ENCODE measurements at regions not wholly inside any gene's neighbourhood (a gene's known extent, or its start where the extent isn't known, plus 50 kb on each side); places are given as distances from the start of the nearest gene placed in this dataset.

DNA sequence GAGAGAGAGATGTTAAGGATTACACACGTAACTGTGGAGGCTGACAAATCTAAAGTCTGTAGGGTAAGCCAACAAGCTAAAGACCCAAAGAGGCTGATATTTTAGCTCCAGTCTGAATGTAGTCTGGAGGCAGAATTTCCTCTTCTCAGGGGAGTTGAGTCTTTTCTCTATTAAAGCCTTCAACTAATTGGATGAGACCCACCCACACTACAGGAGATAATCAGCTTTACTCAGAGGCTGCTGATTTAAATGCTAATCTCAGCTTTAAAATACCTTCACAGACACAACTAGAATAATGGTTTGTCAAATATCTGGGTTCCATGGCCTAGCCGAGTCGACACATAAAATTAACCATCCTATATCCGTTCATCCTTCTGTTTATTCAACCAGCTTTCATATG lies 204.3 kb upstream of the PSMD7 start:
- Mint-ChIP-seq H3K36me3 (no peaks in the 10 kb centered on the region), H3K4me3 (no peak overlapping the region), H3K27me3 (no peaks in the 10 kb centered on the region), H3K27ac (no peak overlapping the region), H3K9me3 (peaks cover 4% of the 10 kb centered on the region), H3K4me1 (no peaks in the 10 kb centered on the region)
- ATAC-seq: no peak

DNA sequence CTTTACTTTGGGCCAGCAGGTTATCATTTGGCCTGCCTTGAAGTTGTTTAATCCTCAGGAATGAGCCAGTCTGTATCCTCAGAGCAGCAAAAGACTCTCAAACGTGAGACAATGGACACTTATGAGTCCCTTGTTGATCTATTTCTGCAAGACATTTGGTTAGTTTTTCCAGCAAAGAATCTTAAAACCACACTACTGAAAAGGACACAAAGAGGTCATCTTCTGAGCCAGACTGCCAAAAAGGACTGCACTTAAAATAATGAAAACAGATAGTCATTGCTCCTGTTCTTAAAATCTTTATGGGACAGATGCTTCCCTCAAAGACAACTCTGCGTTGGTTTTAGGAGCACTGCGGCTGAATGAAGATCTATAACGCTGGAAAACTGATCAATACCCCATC lies 205.7 kb upstream of the PSMD7 start:
- no peak overlapping the region for H3K27ac Mint-ChIP-seq
- no peak for ATAC-seq
- H3K4me3 Mint-ChIP-seq: no peak overlapping the region
- no peaks in the 10 kb centered on the region for H3K36me3 Mint-ChIP-seq
- no peaks in the 10 kb centered on the region for H3K27me3 Mint-ChIP-seq
- H3K9me3 Mint-ChIP-seq: peaks cover 4% of the 10 kb centered on the region
- H3K4me1 Mint-ChIP-seq: no peaks in the 10 kb centered on the region

DNA sequence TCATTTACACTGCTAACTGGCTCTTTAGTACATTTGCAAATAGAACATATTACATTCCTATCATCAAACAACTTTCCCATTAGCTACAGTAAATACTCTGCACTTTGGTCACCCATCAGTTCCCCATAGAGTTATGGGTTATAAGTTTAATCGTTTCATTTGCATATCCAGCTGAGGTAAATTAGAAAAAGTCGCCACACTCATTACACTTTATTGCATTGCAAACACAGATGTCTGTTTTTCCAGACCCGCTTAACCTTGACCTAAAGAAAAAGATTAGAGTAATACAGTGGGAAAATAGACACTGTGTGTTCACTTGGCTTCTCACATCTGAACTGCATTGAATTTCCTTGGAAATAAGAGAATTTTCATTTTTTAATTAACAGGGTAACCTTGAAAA lies 213.1 kb upstream of the PSMD7 start:
- Mint-ChIP-seq H3K36me3 (no peaks in the 10 kb centered on the region), H3K27ac (no peak overlapping the region), H3K9me3 (no peaks in the 10 kb centered on the region), H3K4me3 (no peak overlapping the region), H3K4me1 (no peaks in the 10 kb centered on the region), H3K27me3 (no peaks in the 10 kb centered on the region)
- no peak for ATAC-seq

DNA sequence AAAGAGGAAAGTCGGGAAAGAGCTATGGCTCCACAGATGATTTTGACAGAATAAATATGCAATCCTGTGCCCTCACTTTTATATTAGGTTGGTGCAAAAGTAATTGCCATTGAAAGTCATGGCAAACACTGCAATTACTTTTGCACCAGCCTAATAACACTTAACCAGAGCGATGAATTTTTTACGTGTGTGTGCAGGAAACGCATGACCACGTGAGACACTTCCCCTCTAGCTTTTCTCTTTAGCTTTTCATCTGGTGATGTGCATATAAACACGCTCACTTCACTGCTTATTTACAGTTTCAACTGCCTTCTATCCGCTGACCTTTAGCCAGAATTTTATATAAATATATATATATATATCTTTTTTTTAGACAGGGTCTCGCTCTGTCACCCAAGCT lies 216.3 kb upstream of the PSMD7 start:
- H3K27me3 Mint-ChIP-seq: no peaks in the 10 kb centered on the region
- no peaks in the 10 kb centered on the region for H3K4me1 Mint-ChIP-seq
- no peak for ATAC-seq
- peaks cover 4% of the 10 kb centered on the region for H3K9me3 Mint-ChIP-seq
- H3K36me3 Mint-ChIP-seq: no peaks in the 10 kb centered on the region
- H3K4me3 Mint-ChIP-seq: no peak overlapping the region
- no peak overlapping the region for H3K27ac Mint-ChIP-seq

DNA sequence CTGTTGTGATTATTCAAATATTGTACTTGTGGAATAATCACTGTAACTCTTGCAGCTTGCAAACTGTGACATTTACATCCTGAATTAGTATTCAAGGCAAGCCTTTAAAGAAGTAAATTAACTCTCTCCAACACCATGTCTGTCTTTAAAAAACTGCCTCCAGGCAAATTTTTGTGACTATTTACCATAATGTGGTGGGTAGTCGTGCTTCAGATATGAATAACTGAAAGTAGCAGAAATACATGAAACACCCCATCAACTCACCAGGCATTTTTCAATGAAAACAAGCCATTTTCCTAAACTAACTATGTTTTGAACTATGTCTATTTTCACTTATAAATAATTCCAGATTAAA lies 217.4 kb upstream of the PSMD7 start:
- no peaks in the 10 kb centered on the region for H3K4me1 Mint-ChIP-seq
- H3K36me3 Mint-ChIP-seq: no peaks in the 10 kb centered on the region
- peaks cover 7% of the 10 kb centered on the region for H3K9me3 Mint-ChIP-seq
- H3K27me3 Mint-ChIP-seq: no peaks in the 10 kb centered on the region
- no peak for ATAC-seq
- no peak overlapping the region for H3K4me3 Mint-ChIP-seq
- no peak overlapping the region for H3K27ac Mint-ChIP-seq

DNA sequence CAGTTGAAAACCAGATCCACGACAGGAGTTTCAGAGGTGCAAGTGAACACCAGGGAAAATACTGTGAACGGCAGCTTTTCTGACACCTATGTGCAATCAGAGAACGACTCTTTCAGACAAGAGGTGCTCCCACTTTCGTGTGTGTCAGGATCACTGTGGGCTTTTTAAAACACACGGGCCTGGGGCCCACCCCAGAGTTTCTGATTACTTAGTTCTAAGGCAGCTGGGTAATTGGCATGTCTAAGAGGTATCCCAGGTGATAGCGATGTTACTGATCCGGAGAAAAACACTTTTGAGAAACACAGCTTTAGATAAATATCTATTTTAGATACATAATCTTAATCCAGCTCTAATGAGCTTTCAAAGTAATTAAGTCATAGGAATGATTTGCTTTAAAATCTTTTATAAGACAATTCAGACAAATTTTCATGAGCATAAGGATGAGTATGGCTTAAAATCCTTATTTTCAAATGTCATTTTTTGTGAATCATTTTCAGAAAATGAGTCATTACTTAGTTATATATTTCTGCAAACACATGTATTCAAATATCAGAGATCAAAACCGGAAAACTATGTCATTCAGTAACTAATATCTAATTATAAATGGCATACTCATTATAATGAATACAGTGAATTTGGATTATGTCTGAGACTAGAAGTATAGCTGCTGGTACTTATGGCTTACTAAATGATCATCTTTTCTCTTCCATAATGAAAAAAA lies 217.9 kb upstream of the PSMD7 start:
- peaks cover 7% of the 10 kb centered on the region for H3K9me3 Mint-ChIP-seq
- H3K27ac Mint-ChIP-seq: no peak overlapping the region
- H3K27me3 Mint-ChIP-seq: no peaks in the 10 kb centered on the region
- no peaks in the 10 kb centered on the region for H3K4me1 Mint-ChIP-seq
- no peaks in the 10 kb centered on the region for H3K36me3 Mint-ChIP-seq
- no peak for ATAC-seq
- no peak overlapping the region for H3K4me3 Mint-ChIP-seq

DNA sequence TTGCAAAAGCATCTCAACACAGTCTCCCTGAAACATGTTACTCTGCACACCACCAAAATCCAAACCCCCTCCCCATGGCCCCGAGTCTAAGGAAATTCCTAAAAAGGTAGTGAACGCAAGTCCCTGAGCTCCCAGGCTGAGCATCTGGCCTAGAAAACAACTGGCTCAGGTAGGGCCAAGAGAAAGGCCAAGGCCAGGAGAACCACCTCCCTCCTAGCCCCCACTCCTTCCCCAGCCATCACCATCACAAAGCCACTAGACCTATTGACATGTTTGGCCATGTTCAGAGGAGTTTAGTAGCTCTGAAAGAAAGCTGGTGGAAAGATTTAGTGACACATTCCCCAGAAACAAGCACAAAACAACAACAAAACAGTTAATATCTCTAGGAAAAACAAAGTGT lies 220.0 kb upstream of the PSMD7 start:
- Mint-ChIP-seq H3K4me3 (no peak overlapping the region), H3K36me3 (no peaks in the 10 kb centered on the region), H3K27me3 (no peaks in the 10 kb centered on the region), H3K9me3 (peaks cover 7% of the 10 kb centered on the region), H3K27ac (no peak overlapping the region), H3K4me1 (no peaks in the 10 kb centered on the region)
- no peak for ATAC-seq

DNA sequence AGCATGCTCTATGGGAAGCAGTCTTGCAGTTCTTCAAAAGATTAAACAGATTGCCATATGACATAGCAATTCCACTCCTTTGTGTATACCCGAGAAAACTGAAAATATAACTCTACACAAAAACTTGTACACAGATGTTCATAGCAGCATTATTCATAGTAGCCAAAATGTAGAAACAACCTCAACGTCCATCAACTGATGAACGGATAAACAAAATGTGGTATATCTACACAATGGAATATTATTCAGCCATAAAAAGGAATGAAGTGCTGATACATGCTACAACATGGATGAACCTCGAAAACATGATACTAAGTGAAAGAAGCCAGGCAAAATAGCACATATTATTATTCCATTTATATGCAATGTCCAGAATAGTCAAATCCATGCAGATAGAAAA lies 221.2 kb upstream of the PSMD7 start:
- Mint-ChIP-seq H3K4me1 (no peaks in the 10 kb centered on the region), H3K27me3 (no peaks in the 10 kb centered on the region), H3K4me3 (no peak overlapping the region), H3K27ac (no peak overlapping the region), H3K36me3 (no peaks in the 10 kb centered on the region), H3K9me3 (peaks cover 7% of the 10 kb centered on the region)
- no peak for ATAC-seq

DNA sequence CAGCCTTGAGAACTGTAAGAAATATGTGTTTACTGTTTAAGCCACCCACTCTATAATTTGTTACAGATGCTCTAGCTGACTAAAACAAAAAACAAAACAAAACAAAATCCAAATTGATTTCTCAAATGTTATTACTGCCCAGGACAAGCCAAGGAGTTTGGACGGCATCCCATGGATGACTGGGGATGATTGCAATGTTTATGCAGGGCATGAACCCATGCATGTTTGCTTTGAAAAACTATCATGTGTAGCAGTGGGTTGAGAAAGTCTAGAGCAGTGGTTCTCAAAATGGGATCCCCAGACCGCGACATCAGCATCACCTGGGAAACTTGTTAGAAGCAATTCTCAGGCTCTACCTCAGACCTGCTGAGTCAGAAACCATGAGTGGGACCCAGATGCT lies 223.2 kb upstream of the PSMD7 start:
- Mint-ChIP-seq H3K4me3 (no peak overlapping the region), H3K9me3 (peaks cover 7% of the 10 kb centered on the region), H3K27me3 (no peaks in the 10 kb centered on the region), H3K27ac (no peak overlapping the region), H3K36me3 (no peaks in the 10 kb centered on the region), H3K4me1 (no peaks in the 10 kb centered on the region)
- no peak for ATAC-seq

DNA sequence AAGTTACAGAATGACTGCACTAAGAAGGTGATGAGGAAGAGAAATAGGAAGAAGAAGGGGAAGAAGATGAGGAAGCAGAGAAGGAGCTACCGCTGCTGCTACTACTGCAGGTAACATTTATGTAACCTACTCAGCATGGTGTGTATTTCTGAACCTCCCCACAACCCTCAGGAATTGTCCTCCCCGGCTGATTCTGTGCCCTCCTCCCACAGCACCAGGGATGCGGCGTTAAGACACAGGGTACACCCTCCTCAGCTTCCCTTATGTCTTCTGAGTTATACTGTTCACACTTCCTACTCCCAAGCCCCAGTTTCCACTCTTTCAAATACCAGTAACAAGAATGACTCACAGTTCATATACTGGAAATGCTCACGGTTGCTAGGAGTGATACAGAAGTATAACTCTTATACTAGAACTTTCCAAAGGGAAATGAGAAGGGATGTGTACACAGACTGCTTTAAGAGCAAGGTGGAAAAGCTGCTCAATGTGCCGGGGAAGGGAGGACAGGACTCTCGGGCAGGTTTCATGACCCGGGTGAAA lies 224.5 kb upstream of the PSMD7 start:
- H3K36me3 Mint-ChIP-seq: no peaks in the 10 kb centered on the region
- no peaks in the 10 kb centered on the region for H3K4me1 Mint-ChIP-seq
- H3K27ac Mint-ChIP-seq: no peak overlapping the region

DNA sequence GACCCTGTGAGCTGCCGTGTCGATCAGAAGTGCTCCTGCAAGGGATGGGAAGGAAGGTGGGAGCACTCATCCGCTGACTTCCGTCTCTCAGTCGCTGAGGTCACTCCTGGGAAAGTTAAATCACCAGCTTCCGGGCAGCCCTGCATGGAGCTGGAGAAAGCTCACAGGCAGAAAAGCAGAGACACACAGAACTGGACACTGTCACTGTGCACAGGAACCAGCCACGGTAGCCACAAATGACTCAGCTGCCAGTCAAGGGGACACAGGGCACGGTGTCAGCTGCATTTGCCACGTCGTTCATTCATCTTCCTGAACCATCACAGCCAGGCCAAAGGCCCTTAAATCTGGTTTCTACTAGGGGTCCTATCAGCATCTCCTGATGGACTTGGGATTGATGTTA lies 226.4 kb upstream of the PSMD7 start:
- no peak overlapping the region for H3K4me3 Mint-ChIP-seq
- peaks cover 4% of the 10 kb centered on the region for H3K9me3 Mint-ChIP-seq
- H3K4me1 Mint-ChIP-seq: no peaks in the 10 kb centered on the region
- ATAC-seq: no peak
- H3K27ac Mint-ChIP-seq: no peak overlapping the region
- H3K36me3 Mint-ChIP-seq: no peaks in the 10 kb centered on the region
- H3K27me3 Mint-ChIP-seq: peaks cover 10% of the 10 kb centered on the region

More for the DNA sequence above, 224.5 kb upstream of the PSMD7 start:
- Mint-ChIP-seq H3K9me3 (peaks cover 7% of the 10 kb centered on the region), H3K27me3 (no peaks in the 10 kb centered on the region), H3K4me3 (no peak overlapping the region)
- no peak for ATAC-seq

DNA sequence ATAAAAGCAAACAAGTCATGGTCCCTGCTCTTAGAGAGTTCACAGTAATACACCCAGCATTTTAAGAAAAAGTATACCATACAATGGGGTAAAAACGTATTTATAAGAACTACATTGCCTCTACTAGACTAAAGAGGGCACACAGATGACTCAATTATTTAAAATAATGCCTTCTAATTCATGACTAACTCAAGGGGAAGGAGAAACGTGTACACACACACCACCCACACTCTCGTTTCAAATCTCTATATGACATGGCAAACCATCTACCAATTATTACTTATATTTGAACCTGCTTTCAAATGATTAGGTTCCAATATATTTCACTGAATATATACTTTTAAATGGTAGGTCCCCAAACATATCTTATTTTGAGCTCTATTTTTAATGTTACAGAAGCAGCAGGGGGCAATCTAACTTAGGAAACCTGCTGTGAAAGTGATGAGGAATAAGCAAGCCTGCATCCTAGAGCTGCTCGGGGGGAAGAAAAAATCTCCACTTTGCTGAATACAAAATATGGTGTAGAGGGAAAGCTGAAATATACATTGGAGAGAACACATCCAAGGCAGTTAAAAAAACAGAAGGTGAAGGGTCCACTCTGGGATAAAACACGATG lies 232.4 kb upstream of the PSMD7 start:
- no peaks in the 10 kb centered on the region for H3K4me1 Mint-ChIP-seq
- no peaks in the 10 kb centered on the region for H3K9me3 Mint-ChIP-seq
- H3K27ac Mint-ChIP-seq: no peak overlapping the region
- no peaks in the 10 kb centered on the region for H3K36me3 Mint-ChIP-seq
- ATAC-seq: no peak
- no peak overlapping the region for H3K4me3 Mint-ChIP-seq
- peaks cover 11% of the 10 kb centered on the region for H3K27me3 Mint-ChIP-seq

DNA sequence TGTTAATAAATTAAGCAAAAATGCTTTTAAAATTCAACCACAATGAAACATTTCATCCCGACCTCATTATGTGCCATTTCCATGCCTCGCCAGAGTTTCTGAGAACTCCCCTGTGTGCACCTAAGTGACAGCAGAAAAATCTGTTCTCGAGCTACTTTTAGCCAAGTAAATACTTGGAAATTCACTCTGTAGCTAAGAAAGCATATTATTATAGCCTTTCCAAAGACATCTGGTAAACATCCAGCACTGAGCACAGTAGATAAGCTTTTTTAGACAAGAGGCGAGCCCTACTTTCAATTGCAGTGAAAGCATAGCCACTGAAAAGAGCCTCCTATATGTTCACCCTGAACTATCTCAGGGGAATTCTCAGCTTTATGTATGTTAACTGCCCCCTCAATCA lies 242.8 kb upstream of the PSMD7 start:
- Mint-ChIP-seq H3K27me3 (no peaks in the 10 kb centered on the region), H3K36me3 (no peaks in the 10 kb centered on the region), H3K4me3 (no peak overlapping the region), H3K27ac (no peak overlapping the region), H3K4me1 (no peaks in the 10 kb centered on the region), H3K9me3 (peaks cover 9% of the 10 kb centered on the region)
- ATAC-seq: no peak

DNA sequence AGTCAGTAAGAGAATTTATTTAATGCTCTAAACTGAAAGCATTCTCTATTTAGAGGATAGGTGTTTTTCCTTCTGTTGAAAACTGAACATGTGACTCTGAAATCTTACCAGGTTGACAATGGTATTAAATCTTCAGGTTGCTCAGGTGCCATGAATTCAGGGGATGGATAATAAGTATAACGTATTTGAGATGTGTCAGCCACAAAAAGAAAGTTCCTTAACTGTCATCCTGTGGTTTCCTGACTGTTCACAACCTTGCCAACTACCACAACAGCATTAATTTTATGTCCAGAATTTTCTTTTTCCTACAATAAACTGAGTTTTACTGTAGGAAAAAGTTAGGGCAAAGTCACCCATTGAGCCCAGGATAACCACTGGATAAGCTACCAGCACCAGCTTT lies 243.3 kb upstream of the PSMD7 start:
- peaks cover 7% of the 10 kb centered on the region for H3K9me3 Mint-ChIP-seq
- H3K4me3 Mint-ChIP-seq: no peak overlapping the region
- no peaks in the 10 kb centered on the region for H3K4me1 Mint-ChIP-seq
- H3K36me3 Mint-ChIP-seq: no peaks in the 10 kb centered on the region
- ATAC-seq: no peak
- no peaks in the 10 kb centered on the region for H3K27me3 Mint-ChIP-seq
- no peak overlapping the region for H3K27ac Mint-ChIP-seq

DNA sequence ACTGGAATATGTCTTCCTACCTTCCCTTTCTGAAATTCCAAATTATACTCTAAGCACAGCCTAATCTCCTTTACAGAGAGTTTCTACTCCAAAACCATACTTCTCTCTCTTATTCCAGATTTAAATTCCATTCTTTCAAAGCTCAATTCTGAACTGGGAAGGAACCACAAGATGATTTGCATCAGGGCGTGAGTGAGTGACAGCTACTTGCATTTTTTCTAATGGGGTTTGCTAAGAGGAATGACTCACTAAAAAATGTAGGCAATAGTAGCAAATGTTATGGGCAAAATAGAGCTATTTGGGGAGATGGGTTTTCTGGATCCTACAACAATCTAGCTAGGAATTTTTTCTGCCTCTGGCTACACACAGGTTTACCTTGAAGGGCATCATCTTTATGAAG lies 244.6 kb upstream of the PSMD7 start:
- H3K36me3 Mint-ChIP-seq: no peaks in the 10 kb centered on the region
- H3K9me3 Mint-ChIP-seq: peaks cover 7% of the 10 kb centered on the region
- no peaks in the 10 kb centered on the region for H3K4me1 Mint-ChIP-seq
- no peak for ATAC-seq
- H3K27me3 Mint-ChIP-seq: no peaks in the 10 kb centered on the region
- no peak overlapping the region for H3K27ac Mint-ChIP-seq
- H3K4me3 Mint-ChIP-seq: no peak overlapping the region

DNA sequence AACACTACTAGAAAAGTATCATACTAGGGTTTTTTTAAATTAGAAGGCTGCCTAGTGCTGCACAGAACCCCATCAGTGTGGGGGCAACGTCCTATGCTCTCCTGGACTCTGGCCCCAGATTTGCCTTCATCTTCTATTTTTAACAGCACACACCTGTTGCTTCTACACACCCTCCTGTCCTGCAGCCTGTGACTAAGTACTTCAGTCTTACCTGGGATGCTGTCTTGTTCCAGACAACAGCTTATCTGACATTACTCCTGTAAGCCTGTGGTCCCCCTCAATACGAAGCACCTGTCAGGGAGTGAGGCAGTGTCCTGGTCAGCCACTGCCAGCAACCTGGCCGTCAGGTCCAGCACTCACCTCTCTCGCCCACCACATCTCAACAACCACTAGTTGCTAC lies 247.6 kb upstream of the PSMD7 start:
- Mint-ChIP-seq H3K9me3 (no peaks in the 10 kb centered on the region), H3K4me3 (no peak overlapping the region), H3K4me1 (no peaks in the 10 kb centered on the region), H3K36me3 (no peaks in the 10 kb centered on the region), H3K27ac (no peak overlapping the region), H3K27me3 (no peaks in the 10 kb centered on the region)
- no peak for ATAC-seq

Measured in stimulated activated memory B cell treated with anti-CD40 and anti-IgM and Interleukin-4, amounts not matched to agents 10 μg/mL and 1 μg/mL and 100 μg/mL, for 72 hours (primary cell).